NB4 (cell line): ENCODE measurements at regions not wholly inside any gene's neighbourhood (a gene's known extent, or its start where the extent isn't known, plus 50 kb on each side); places are given as distances from the start of the nearest gene placed in this dataset.
"Not testable (repeated sequence)": the region's sequence is repeated elsewhere in the genome, so short reads cannot be mapped to it uniquely, and the experiment has no call there.

Experiments
- DNase-seq: peaks from one replicate; pipeline ENCODE4 v3.0.0; 2010; ENCODE audit warnings: low read depth
- H3K4me3 ChIP-seq: one replicate; pipeline ENCODE4 v1.5.1; 2011; ENCODE audit warnings: mild to moderate bottlenecking, low read depth, low read length, moderate library complexity
- MYC ChIP-seq: IDR thresholded peaks from 2 replicates; pipeline ENCODE4 v1.6.1; 2011; ENCODE audit warnings: low read depth, low read length
- POLR2A ChIP-seq: IDR thresholded peaks from 2 replicates; pipeline ENCODE4 v1.6.1; 2011; ENCODE audit warnings: mild to moderate bottlenecking; ENCODE audit not compliant: insufficient read length; ENCODE audit errors: extremely low read depth
- TF ChIP-seq, protein P1 (sequence below): IDR thresholded peaks from one replicate; pipeline ENCODE4 v1.5.1; 2012; ENCODE audit warnings: low read depth, low read length
- TF ChIP-seq, protein P2 (sequence below): IDR thresholded peaks from 2 replicates; pipeline ENCODE4 v1.6.1; 2011; ENCODE audit warnings: low read depth, low read length

DNA sequence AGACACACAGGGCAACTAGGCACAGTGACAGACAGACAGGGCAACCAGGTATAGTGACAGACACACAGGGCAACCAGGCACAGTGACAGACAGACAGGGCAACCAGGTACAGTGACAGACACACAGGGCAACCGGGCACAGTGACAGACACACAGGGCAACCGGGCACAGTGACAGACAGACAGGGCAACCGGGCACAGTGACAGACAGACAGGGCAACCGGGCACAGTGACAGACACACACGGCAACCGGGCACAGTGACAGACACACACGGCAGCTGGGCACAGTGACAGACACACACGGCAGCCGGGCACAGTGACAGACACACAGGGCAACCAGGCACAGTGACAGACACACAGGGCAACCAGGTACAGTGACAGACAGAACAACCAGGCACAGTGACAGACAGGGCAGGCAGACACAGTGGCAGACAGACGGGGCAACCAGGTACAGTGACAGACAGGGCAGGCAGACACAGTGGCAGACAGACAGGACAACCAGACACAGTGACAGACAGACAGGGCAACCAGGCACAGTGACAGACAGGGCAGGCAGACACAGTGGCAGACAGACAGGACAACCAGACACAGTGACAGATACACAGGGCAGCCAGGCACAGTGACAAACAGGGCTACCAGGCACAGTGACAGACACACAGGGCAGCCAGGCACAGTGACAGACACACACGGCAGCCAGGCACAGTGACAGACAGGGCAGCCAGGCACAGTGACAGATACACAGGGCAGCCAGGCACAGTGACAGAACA, 64.7 kb upstream of the RAB6C start:
- no peak overlapping the region for H3K4me3 ChIP-seq
- TF ChIP-seq, protein P1, sequence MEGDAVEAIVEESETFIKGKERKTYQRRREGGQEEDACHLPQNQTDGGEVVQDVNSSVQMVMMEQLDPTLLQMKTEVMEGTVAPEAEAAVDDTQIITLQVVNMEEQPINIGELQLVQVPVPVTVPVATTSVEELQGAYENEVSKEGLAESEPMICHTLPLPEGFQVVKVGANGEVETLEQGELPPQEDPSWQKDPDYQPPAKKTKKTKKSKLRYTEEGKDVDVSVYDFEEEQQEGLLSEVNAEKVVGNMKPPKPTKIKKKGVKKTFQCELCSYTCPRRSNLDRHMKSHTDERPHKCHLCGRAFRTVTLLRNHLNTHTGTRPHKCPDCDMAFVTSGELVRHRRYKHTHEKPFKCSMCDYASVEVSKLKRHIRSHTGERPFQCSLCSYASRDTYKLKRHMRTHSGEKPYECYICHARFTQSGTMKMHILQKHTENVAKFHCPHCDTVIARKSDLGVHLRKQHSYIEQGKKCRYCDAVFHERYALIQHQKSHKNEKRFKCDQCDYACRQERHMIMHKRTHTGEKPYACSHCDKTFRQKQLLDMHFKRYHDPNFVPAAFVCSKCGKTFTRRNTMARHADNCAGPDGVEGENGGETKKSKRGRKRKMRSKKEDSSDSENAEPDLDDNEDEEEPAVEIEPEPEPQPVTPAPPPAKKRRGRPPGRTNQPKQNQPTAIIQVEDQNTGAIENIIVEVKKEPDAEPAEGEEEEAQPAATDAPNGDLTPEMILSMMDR, result no peak
- TF ChIP-seq MYC, result no peak
- TF ChIP-seq POLR2A, result no peak
- TF ChIP-seq, protein P2, sequence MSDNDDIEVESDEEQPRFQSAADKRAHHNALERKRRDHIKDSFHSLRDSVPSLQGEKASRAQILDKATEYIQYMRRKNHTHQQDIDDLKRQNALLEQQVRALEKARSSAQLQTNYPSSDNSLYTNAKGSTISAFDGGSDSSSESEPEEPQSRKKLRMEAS, result no peak
- no peak for DNase-seq

DNA sequence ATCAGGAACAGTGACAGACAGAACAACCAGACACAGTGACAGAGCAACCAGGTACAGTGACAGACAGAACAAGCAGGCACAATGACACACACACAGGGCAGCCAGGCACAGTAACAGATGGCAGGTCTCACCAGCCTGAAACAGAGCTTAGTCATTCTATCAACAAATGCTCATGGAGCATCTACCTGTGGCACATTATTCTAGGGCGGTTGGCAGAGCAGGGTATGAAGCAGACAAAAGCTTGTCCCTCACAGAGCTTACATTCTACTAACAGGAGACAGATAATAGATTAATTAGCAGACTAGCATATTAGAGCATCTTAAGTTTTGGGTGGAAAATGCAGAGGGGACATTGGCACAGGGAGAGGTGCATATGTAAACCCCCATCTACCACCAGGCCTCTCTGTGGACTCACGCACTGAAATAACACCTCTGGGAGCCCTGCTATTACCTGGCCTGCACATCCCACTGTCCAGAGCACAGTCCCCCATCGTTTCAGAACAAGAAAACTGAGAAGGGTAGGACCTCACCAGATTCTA, 64.1 kb upstream of the RAB6C start:
- DNase-seq, result no peak
- TF ChIP-seq, protein P1, result no peak
- TF ChIP-seq, protein P2, result no peak
- TF ChIP-seq POLR2A (no peak), MYC (no peak)

DNA sequence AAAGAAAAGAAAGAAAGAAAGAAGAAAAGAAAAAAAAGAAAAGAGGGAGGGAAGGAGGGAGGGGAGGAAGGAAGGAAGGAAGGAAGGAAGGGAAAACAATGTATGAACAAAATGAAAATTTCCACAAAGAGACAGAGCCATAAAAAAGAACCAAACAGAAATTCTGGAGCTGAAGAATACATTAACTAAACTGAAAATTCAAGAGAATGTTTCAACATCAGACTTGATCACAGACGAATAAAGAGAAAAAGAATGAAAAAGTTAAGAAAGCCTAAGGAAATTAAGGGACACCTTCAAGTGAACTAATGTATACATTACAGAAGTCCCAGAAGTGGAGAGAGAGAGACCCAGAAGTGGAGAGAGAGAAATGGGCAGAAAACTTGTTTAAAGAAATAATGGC, 60.9 kb upstream of the RAB6C start:
- no peak for DNase-seq
- no peak overlapping the region for H3K4me3 ChIP-seq
- TF ChIP-seq POLR2A (no peak), MYC (no peak)
- TF ChIP-seq, protein P2, result no peak
- TF ChIP-seq, protein P1, result no peak

More for the DNA sequence above, 64.1 kb upstream of the RAB6C start:
- no peak overlapping the region for H3K4me3 ChIP-seq

DNA sequence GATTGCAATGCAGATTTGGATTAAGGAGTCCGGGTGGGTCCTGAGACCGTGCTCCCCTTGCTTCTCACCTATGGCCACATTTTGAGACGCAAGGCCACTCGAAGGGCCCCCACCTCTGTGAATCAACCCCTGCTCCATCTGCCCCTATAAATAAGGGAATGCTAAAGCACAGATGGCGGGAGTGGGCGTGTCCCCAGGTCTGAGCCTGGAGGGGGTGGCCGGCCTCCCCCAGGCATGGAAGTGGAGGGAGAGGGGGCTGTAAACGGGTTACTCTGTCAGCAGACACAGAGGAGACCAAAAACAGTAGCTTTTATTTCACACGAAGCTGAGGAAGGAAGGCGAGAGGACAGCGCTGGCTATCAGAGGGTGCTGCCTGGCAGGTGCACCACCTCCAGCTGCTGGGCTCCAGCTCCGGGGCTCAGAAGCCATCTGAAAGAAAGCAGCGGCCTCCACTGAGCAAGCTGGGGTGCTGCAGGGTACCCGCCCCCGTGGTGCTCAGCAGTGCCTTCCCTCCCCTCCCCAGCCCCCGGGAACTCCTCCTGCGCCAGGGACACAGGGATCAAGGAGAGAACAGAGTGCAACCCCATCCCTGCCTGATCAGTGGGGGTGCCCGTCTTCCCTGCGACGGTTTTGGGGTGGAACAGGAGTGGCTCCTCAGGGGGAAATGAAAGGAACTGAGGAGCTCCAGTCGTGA, 56.7 kb upstream of the RAB6C start:
- no peak for DNase-seq
- H3K4me3 ChIP-seq, result no peak overlapping the region
- TF ChIP-seq, protein P2, result no peak
- TF ChIP-seq, protein P1, result no peak
- TF ChIP-seq MYC (no peak), POLR2A (no peak)

DNA sequence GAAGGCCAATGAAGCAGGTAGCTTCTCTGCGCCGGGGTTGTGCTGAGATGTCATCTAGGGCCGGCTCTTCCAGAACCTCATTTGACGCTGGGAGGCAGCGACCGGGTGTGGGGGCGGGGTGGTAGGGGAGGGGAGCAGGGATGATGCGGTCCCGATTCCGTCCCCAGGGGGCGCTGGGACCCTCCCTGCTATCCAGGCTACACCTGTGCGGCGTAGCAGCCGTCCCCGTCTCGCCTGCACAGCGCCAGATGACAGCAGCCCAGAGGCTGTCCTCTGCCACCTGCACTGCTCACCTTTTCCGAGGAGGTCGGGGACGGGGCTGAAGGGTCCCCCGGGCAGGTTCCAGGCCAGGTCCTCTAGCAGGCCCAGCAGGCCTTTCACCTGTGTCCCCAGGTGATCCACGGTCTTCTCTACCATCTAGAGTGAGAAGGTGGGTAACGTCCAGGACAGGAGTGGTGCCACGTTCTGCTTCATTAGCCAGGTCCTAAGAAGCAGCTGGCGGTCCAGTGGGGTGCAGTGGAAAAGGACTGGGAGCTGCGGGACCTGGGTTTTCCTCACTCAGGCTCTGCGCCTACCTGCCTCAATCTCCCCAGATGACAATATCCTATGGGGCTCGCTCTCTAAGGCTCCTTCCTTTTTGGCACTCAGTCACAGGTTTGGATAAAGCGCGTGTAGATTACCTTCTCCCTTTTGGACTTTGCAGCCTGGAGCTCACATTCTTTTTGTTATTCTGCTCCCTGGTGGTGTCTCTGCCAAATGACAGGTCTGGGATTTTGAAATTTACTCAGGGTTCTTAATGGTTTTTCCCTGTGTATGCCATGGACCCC, 56.0 kb upstream of the RAB6C start:
- TF ChIP-seq, protein P2, result no peak
- TF ChIP-seq, protein P1, result peak; percentile 55
- no peak for TF ChIP-seq POLR2A
- no peak for TF ChIP-seq MYC
- peak; percentile 56 for DNase-seq
- no peak overlapping the region for H3K4me3 ChIP-seq

DNA sequence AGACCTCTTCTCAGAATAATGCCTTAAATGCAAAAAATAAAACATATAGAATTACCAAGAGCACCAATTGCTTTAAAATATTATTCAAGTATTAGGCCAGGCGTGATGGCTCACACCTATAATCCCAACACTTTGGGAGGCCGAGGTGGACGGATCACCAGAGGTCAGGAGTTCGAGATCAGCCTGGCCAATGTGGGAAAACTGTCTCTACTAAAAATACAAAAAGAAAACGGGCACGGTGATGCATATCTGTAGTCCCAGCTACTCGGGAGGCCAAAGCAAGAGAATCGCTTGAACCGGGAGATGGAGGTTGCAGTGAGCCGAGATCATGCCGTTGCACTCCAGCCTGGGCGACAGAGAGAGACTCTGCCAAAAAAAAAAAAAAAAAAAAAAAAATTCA, 55.4 kb upstream of the RAB6C start:
- not testable (repeated sequence) for H3K4me3 ChIP-seq, DNase-seq
